GM21529 (cell line): ENCODE measurements at regions not wholly inside any gene's neighbourhood (a gene's known extent, or its start where the extent isn't known, plus 50 kb on each side); places are given as distances from the start of the nearest gene placed in this dataset.

ENCODE experiments used
- ATAC-seq: cut with Tn5 transposase; IDR thresholded peaks from one replicate; pipeline ENCODE4 v1.9.1; 2021; ENCODE audit not compliant: unreplicated experiment

DNA sequence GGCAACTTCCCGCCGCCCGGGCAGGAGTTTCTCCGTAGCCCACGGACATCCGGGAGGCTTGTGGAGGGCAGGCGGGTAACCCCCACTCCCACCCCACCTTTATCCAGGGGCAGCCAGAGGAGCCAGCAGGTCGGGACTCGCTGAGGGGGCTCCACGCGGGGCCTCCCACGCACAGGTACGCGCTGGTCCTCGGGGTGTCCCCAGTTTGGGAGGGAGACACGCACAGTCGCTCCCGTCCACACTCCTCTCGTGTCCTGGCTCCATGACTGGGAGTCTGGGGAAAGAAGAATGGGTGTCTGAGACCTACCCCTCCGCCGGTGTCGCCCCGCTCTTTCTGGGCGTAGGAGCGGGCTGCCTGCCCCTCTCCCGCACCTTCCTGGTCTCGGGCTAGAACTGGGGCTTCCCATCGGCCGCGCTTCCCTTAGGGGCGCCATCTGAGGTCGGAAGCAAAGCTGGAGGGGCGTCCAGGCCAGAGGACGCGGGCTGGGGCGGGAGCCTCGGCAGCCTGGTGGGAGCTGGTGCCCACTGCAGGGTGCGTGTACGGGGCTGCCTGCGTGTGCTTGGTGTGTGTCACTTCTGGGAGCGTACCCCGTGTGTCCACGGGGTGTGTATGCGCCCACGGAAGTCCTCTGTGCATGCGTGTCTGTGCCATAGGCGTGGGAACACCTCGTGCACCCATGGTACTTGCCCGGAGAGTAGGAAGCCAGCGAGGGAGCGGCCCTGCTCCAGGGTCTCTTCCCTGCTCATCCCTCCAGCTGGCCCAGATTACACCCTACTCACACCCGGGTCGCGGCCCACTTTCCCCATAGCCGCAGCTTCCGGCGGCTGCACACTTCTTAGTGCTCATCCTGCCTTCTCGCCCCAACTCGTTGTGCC lies 73.0 kb upstream of the LEP start:
- no peak for ATAC-seq

DNA sequence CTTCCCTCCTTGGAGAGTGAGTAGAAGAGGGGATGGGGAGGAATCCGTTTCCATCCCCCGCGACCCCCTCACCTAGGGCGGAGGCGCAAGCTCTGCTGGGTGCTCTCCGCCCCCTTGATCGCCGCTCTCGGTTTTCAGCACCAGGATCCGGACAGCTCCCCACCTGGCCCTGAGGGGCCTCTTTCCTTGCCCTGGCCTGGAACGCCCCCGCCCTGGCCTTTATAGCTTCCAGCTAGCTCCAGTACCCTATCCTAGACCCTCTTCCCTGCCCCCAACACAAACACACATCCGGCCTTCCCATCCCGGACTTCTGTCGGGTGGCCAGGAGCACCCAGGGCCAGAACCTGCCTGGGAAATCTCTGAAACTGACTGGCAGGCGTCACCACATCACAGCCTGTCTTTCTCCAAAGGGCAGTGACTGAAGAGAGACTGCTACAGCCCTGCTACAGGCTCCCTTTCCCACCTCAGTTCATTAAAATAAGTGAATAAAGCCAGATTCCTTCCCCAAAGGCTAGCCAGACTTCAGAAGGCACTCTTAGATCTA lies 72.3 kb upstream of the LEP start:
- no peak for ATAC-seq

DNA sequence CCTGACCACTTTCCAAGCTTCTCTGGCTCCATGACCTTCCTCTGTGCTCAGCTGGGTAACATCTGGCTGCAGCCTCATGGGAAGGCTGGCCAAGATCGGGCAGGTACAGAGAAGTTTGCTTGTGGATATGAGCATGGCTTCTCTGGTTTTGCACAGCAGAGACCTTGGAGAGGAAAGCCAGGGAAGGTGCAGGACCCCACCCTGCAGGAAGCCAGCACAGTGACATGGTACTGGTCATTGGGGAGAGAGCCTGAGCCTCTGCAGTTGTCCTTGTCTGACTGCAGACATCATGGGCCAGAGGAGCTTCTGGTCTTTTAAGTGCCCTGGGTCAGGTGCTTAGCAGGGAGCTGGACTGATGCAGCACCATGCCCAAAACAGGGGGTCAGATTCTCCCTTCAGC lies 70.6 kb upstream of the LEP start:
- no peak for ATAC-seq

DNA sequence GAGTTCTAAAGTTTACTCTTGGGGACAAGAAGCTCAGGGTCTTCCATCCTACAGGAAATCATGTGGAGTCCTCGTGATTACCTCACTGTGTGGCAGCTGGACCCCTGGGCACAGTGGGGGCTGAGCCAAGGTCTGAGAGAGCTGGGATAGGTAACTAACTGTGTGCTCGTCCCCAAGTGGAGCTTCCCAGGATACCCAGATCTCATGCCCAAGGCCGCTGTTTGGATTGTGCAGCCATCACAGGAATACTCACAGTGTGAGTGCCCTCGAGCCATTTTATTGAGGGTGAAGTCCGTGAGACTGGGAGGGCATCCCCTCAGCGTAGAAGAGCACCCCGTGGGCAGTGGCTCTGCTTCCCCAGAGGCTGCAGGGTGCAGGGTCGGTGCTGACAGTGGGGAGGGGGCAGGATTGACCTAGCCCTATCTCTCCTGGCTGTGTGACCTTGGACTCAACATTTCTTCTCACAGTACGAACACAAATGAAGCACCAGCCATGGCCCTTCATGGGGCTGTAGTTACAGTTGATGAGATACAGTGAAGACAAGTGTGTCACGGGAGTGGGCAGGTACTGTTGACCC lies 69.6 kb upstream of the LEP start:
- no peak for ATAC-seq

DNA sequence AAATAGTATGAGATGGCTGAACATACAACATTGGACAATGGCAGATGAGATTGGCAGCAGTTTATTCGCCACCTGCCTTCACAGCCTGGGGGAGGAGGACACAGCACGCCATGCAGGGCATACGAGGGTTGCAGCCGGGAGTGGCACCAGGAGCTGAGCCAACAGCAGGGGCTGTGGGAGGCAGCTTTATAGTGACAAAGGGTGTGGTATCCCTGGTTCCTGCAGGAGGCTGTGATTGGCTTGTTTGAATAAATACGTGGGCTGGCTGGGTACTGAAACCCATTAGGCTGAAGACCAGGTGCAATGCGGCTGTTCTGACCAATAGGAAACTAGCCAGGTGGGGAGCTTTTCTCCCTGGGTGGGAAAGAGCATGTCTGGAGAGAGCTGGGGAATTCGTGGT lies 68.9 kb upstream of the LEP start:
- no peak for ATAC-seq

DNA sequence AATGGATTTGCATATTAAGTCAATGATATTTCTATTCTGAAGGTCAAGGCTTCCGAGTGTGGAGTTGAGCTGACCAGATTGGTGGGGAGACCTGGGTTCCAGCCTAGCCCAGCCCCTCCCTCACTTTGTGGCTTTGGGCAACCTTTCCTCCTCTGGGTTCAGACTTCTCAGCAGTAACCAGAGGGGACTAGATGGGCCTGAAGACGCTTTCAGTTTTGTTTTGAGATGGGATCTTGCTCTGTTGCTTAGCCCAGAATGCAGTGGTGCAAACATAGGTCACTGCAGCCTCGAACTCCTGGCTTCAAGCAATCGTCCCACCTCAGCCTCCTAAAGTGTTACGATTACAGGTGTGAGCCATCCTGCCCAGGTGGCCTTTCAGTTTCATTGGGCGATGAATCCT lies 68.1 kb upstream of the LEP start:
- ATAC-seq: no peak

DNA sequence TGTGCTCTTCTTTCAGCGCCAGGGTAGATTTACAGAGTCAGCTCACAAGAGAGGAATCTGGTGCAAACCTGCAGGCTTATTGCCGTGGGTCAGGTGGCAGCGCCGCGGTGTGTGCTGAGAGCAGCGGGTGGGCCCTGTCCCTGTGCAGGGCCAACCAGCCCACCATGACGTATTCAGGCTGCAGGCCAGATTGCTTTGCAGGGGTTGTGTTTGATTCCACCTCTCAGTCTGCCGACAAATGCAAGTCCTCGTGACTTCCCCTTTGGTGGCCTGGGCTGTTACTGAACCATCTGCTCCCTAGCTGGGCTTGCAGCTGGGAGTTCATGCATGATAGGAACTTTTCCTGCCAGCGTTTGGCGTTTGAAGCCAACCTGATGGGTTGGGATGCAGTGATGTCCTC lies 66.7 kb upstream of the LEP start:
- no peak for ATAC-seq

DNA sequence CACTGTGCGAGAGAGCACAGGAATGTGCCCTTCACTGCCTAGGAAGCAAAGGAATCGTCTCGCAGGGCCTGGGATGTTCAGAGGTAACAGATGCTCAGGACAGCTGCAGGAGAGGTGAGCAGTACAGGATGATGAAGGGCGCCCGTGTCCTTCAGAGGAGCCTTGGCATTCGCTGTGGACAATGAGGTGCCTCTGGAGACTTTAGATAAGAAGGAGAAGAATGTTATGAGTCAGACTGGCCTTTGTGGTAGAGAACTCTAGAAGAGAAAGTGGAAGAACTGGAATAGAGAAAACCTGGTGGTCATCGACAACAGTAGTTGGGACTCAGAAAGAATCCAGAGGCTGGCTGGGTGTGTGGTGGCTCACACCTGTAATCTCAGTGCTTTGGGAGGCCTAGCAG lies 64.4 kb upstream of the LEP start:
- no peak for ATAC-seq

DNA sequence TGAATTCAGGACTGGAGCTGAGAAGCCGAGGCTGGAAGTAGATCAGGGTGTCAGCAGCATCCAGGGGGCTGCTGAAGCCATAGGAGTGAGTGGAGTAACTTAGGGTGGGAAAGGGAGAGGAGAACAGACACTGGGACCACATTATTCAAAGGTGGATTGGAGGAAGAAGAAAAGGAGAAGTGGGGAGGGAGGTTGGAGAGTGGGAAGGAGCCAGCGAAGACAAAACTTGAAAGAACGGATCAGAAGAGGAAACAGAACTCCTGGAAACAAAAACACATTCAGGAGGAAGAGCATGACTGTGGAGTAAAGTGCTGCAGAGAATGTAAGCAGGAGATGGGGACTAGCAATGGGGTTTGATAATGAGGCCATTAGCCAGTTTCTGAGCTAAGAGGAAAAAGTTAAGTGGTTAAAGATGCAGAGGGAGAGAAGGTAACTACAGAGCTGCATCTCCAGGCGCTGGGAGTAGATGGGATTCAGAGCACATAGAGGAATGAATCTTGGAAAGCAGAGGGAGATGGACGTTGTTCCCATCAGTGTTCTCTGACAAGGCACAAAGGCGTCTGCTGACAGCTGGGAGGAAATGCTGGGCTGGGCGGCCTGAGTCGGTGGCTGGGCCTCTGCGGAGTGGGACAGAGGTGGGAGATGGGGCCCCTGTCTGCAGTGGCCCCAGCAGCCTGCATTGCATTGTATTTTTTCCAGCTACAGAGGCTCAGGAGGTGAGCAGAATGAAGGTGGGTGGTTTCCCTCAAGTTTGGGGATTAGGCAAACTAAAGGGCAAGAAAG lies 63.1 kb upstream of the LEP start:
- no peak for ATAC-seq

DNA sequence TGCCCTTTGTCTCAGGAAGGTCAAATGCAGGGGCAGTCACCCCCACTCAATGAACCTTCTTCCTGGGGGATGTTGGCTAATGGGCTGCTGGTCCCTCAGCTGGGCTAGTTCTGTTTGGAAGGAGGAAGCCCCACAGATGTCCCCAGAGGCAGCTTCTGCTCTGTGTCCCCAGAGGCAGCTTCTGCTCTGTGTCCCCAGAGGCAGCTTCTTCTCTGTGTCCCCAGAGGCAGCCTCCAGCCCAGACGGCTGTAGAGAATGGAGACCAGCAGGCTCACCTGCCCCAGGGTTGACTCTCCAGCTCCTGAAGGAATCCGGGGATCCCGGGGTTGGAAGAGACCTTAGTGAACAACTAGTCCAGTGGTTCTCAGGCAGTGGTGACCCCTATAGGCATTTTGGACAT lies 62.5 kb upstream of the LEP start:
- ATAC-seq: peak; percentile 74

DNA sequence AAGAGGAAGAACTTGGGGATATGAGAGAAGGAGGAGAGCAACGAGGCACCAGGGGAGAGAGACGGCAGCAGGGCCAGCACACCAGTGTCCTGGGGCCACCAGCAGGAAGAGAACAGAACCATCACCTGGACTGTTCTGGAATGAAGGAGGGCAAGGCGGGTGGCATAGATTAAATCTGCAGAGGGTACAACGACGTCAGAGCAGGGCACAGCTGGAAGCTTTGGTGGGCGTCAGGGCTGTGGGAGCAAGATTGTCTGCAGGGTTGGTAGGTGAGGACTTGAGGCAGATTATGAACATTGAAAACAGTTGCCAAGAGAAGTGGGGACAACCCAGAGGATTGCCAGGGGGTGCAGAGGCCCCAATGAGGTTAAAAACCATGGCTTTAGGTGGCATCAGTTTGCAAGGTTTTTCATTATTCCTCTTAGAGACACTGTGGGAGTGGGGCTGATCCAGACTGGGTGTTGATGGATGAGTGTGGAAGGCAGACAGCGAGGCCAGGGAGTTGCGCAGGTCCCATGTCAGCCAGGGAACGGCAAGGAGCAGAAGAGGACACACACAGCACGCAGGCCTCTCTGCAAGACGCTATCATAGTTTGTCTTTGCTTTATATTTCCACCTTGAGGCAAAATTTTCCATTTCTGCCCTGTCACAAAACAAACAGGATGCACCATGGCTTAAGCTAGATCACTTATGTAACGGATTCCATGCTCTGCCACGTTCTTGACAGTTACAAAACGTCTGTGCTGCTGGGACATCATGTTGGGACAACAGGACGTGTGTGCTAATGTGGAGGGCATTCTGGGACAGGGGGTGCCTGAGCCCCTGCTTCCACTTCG lies 52.5 kb upstream of the LEP start:
- ATAC-seq: no peak

DNA sequence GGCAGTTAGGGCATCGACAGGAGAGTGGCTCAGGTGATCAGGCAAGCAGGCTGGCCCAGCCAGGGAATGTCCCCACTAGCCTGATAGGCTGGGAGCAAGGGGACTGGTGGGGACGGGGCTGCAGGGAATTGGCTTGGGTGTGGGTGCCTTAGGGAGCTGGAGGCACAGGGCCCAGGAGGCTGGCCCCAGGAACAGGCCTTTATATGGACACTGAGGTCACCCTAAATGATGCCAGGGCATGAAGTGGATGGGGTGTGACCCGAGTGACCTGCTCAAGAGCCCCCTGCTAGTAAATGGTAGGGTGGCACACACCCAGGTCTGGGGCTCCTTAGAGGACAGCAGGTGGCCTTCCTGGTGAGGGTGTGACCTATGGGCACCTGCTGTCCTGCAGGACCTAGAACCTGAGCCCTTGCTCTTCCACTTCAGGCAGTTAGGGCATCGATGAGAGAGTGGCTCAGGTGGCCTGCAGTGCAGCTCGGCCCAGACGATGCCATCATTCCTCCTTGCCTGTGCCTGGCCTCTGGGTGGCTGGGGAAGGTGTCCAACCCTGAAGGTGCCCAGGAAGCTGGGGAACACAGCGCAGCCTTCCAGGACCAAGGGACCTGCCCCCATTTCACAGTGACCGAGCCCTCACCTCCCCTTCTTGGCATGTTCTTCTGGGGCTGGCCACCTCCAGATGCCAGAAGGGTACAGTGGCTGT lies 51.7 kb upstream of the LEP start:
- ATAC-seq: no peak

DNA sequence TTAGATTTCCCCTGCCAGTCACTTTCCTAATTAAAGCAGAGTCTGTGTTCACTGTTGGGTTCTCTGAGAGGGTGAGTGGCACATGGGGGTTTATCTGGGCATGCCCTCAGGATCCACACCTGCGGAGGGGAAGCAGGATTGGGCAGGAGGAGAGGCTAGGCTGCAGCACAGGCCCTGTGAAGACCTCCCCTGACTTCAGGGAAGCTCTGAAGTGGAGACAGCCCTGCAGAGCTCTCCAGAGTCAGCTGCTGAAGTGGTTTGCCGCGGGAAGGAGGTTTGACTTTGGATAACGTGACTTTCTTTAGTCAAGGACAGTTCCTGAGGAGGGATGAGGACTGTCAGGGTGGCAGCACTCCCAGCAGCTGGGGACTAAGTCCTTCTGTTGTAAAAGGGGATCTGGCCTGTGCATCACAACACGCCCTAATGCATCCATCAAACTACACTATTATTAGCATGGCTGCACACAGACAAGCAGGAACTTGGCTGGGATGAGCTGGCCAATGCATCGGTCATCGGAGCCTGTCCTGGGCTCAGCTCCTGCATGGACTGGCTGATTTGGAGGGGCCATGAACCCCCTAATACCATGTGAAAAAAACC lies 50.9 kb upstream of the LEP start:
- ATAC-seq: no peak

DNA sequence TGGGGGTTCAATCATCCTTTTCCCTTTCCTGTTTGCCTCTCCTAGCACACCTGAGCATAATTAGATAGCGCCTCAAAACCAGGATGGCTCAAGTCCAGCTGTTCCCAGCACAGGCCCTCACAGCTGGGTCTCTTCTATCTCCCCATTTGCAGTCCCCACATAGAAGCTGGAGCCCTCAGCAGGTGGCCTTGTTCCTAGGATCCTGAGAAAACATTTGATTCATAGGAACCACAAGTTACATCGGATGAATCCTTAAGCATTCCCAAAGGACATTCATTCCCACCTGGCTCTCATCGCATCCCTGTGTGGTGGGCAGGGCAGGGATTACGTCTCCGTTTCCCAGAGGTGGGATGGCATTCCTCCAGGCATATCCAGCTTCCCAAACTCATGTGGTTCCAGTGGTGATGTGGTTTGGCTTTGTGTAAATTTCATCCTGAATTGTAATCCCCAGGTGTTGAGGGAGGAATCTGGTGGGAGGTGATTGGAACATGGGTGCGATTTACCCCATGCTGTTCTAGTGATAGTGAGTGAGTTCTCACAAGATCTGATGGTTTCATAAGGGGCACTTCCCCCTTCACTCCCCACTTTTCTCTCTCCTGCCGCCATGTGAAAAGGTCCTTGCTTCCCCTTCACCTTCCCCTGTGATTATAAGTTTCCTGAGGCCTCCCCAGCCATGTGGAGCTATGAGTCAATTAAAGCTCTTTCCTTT lies 49.8 kb upstream of the LEP start:
- no peak for ATAC-seq
